ENCODE measurements at regions not wholly inside any gene's neighbourhood (a gene's known extent, or its start where the extent isn't known, plus 50 kb on each side); places are given as distances from the start of the nearest gene placed in this dataset.
"Not testable (repeated sequence)": the region's sequence is repeated elsewhere in the genome, so short reads cannot be mapped to it uniquely, and the experiment has no call there.

- not testable (repeated sequence) for DNase-seq (ENCODE audit: low read depth in 4 of 6, low spot score in 6 of 6); H3K4me1 ChIP-seq (ENCODE audit: control insufficient read depth, insufficient read depth, low read length); H3K4me3 ChIP-seq (ENCODE audit: low read depth, low read length); H3K27me3 ChIP-seq (ENCODE audit: control insufficient read depth, insufficient read depth, low read length); H3K9me3 ChIP-seq (ENCODE audit: control insufficient read depth, insufficient read depth, low read length); H3K27ac ChIP-seq (ENCODE audit: low read depth, low read length); H3K36me3 ChIP-seq (ENCODE audit: control insufficient read depth, insufficient read depth, low read length)
- WGBS (ENCODE audit: insufficient coverage) = 96% methylated on average over 19 of the region's 32 CpGs
Measured at GRCh38 chr12:62010331-62010906, 249.8 kb upstream of the USP15 start.

GRCh38 chr12:62010973-62011372 lies 249.2 kb upstream of the USP15 start:
- not testable (repeated sequence) for H3K4me3 ChIP-seq (ENCODE audit: low read depth, low read length); H3K4me1 ChIP-seq (ENCODE audit: control insufficient read depth, insufficient read depth, low read length); H3K36me3 ChIP-seq (ENCODE audit: control insufficient read depth, insufficient read depth, low read length); DNase-seq (ENCODE audit: low read depth in 4 of 6, low spot score in 6 of 6); H3K27ac ChIP-seq (ENCODE audit: low read depth, low read length); H3K27me3 ChIP-seq (ENCODE audit: control insufficient read depth, insufficient read depth, low read length); H3K9me3 ChIP-seq (ENCODE audit: control insufficient read depth, insufficient read depth, low read length)
- 95% methylated on average over 18 of the region's 22 CpGs for WGBS (ENCODE audit: insufficient coverage)

- H3K4me1 ChIP-seq (ENCODE audit: control insufficient read depth, insufficient read depth, low read length) = no peaks in the 10 kb centered on the region
- H3K9me3 ChIP-seq (ENCODE audit: control insufficient read depth, insufficient read depth, low read length) = no peaks in the 10 kb centered on the region
- H3K27me3 ChIP-seq (ENCODE audit: control insufficient read depth, insufficient read depth, low read length) = no peaks in the 10 kb centered on the region
- H3K27ac ChIP-seq (ENCODE audit: low read depth, low read length) = no peak overlapping the region
- H3K4me3 ChIP-seq (ENCODE audit: low read depth, low read length) = no peak overlapping the region
- H3K36me3 ChIP-seq (ENCODE audit: control insufficient read depth, insufficient read depth, low read length) = no peaks in the 10 kb centered on the region
- DNase-seq (ENCODE audit: low read depth in 4 of 6, low spot score in 6 of 6) = no peak
- 90% methylated on average over 5 of the region's 8 CpGs for WGBS (ENCODE audit: insufficient coverage)
Measured at GRCh38 chr12:62014330-62014729, 245.9 kb upstream of the USP15 start.

GRCh38 chr12:62016021-62016420 lies 244.2 kb upstream of the USP15 start:
- WGBS (ENCODE audit: insufficient coverage) = no CpG with 5 or more reads among the region's 3 CpGs
- Histone ChIP-seq H3K36me3 (ENCODE audit: control insufficient read depth, insufficient read depth, low read length) (no peaks in the 10 kb centered on the region), H3K27ac (ENCODE audit: low read depth, low read length) (no peak overlapping the region), H3K9me3 (ENCODE audit: control insufficient read depth, insufficient read depth, low read length) (no peaks in the 10 kb centered on the region), H3K4me1 (ENCODE audit: control insufficient read depth, insufficient read depth, low read length) (no peaks in the 10 kb centered on the region), H3K27me3 (ENCODE audit: control insufficient read depth, insufficient read depth, low read length) (no peaks in the 10 kb centered on the region), H3K4me3 (ENCODE audit: low read depth, low read length) (no peak overlapping the region)
- DNase-seq (ENCODE audit: low read depth in 4 of 6, low spot score in 6 of 6) = no peak

- 91% methylated on average over 6 of the region's 6 CpGs for WGBS (ENCODE audit: insufficient coverage)
- Histone ChIP-seq H3K4me1 (ENCODE audit: control insufficient read depth, insufficient read depth, low read length) (no peaks in the 10 kb centered on the region), H3K4me3 (ENCODE audit: low read depth, low read length) (no peak overlapping the region), H3K27me3 (ENCODE audit: control insufficient read depth, insufficient read depth, low read length) (no peaks in the 10 kb centered on the region), H3K27ac (ENCODE audit: low read depth, low read length) (no peak overlapping the region), H3K9me3 (ENCODE audit: control insufficient read depth, insufficient read depth, low read length) (no peaks in the 10 kb centered on the region), H3K36me3 (ENCODE audit: control insufficient read depth, insufficient read depth, low read length) (no peaks in the 10 kb centered on the region)
- DNase-seq (ENCODE audit: low read depth in 4 of 6, low spot score in 6 of 6) = no peak
Measured at GRCh38 chr12:62021808-62022207, 238.4 kb upstream of the USP15 start.

- WGBS (ENCODE audit: insufficient coverage) = no CpG with 5 or more reads among the region's 1 CpG
- no peaks in the 10 kb centered on the region for H3K27me3 ChIP-seq (ENCODE audit: control insufficient read depth, insufficient read depth, low read length)
- no peaks in the 10 kb centered on the region for H3K4me1 ChIP-seq (ENCODE audit: control insufficient read depth, insufficient read depth, low read length)
- peak in 1 of 6 donors; percentile 63 for DNase-seq (ENCODE audit: low read depth in 4 of 6, low spot score in 6 of 6)
- H3K9me3 ChIP-seq (ENCODE audit: control insufficient read depth, insufficient read depth, low read length) = no peaks in the 10 kb centered on the region
- H3K36me3 ChIP-seq (ENCODE audit: control insufficient read depth, insufficient read depth, low read length) = no peaks in the 10 kb centered on the region
- H3K27ac ChIP-seq (ENCODE audit: low read depth, low read length) = no peak overlapping the region
- no peak overlapping the region for H3K4me3 ChIP-seq (ENCODE audit: low read depth, low read length)
Measured at GRCh38 chr12:62028536-62028935, 231.7 kb upstream of the USP15 start.

GRCh38 chr12:62032870-62033269 lies 227.3 kb upstream of the USP15 start:
- H3K4me1 ChIP-seq (ENCODE audit: control insufficient read depth, insufficient read depth, low read length) = no peaks in the 10 kb centered on the region
- no peak for DNase-seq (ENCODE audit: low read depth in 4 of 6, low spot score in 6 of 6)
- no peak overlapping the region for H3K4me3 ChIP-seq (ENCODE audit: low read depth, low read length)
- no peaks in the 10 kb centered on the region for H3K27me3 ChIP-seq (ENCODE audit: control insufficient read depth, insufficient read depth, low read length)
- H3K27ac ChIP-seq (ENCODE audit: low read depth, low read length) = no peak overlapping the region
- H3K36me3 ChIP-seq (ENCODE audit: control insufficient read depth, insufficient read depth, low read length) = no peaks in the 10 kb centered on the region
- 100% methylated on average over 1 of the region's 2 CpGs for WGBS (ENCODE audit: insufficient coverage)
- no peaks in the 10 kb centered on the region for H3K9me3 ChIP-seq (ENCODE audit: control insufficient read depth, insufficient read depth, low read length)

GRCh38 chr12:62044450-62045135 lies 215.6 kb upstream of the USP15 start:
- Histone ChIP-seq H3K36me3 (ENCODE audit: control insufficient read depth, insufficient read depth, low read length) (no peaks in the 10 kb centered on the region), H3K4me3 (ENCODE audit: low read depth, low read length) (no peak overlapping the region), H3K9me3 (ENCODE audit: control insufficient read depth, insufficient read depth, low read length) (no peaks in the 10 kb centered on the region), H3K4me1 (ENCODE audit: control insufficient read depth, insufficient read depth, low read length) (no peaks in the 10 kb centered on the region), H3K27me3 (ENCODE audit: control insufficient read depth, insufficient read depth, low read length) (no peaks in the 10 kb centered on the region), H3K27ac (ENCODE audit: low read depth, low read length) (no peak overlapping the region)
- DNase-seq (ENCODE audit: low read depth in 4 of 6, low spot score in 6 of 6) = peak in 1 of 6 donors; percentile 69
- WGBS (ENCODE audit: insufficient coverage) = 73% methylated on average over 4 of the region's 5 CpGs

GRCh38 chr12:62045211-62045610 lies 215.0 kb upstream of the USP15 start:
- Histone ChIP-seq H3K4me1 (ENCODE audit: control insufficient read depth, insufficient read depth, low read length) (no peaks in the 10 kb centered on the region), H3K9me3 (ENCODE audit: control insufficient read depth, insufficient read depth, low read length) (no peaks in the 10 kb centered on the region), H3K27ac (ENCODE audit: low read depth, low read length) (no peak overlapping the region), H3K36me3 (ENCODE audit: control insufficient read depth, insufficient read depth, low read length) (no peaks in the 10 kb centered on the region), H3K4me3 (ENCODE audit: low read depth, low read length) (no peak overlapping the region), H3K27me3 (ENCODE audit: control insufficient read depth, insufficient read depth, low read length) (no peaks in the 10 kb centered on the region)
- no CpG with 5 or more reads among the region's 2 CpGs for WGBS (ENCODE audit: insufficient coverage)
- DNase-seq (ENCODE audit: low read depth in 4 of 6, low spot score in 6 of 6) = no peak

GRCh38 chr12:62050785-62051184 lies 209.4 kb upstream of the USP15 start:
- no peaks in the 10 kb centered on the region for H3K27me3 ChIP-seq (ENCODE audit: control insufficient read depth, insufficient read depth, low read length)
- no peak overlapping the region for H3K4me3 ChIP-seq (ENCODE audit: low read depth, low read length)
- DNase-seq (ENCODE audit: low read depth in 4 of 6, low spot score in 6 of 6) = no peak
- H3K36me3 ChIP-seq (ENCODE audit: control insufficient read depth, insufficient read depth, low read length) = no peaks in the 10 kb centered on the region
- H3K4me1 ChIP-seq (ENCODE audit: control insufficient read depth, insufficient read depth, low read length) = no peaks in the 10 kb centered on the region
- whole genome bisulfite sequencing (ENCODE audit: insufficient coverage) = no CpG with 5 or more reads among the region's 2 CpGs
- H3K9me3 ChIP-seq (ENCODE audit: control insufficient read depth, insufficient read depth, low read length) = no peaks in the 10 kb centered on the region
- H3K27ac ChIP-seq (ENCODE audit: low read depth, low read length) = no peak overlapping the region
